GM12878 (cell line): ENCODE measurements at regions not wholly inside any gene's neighbourhood (a gene's known extent, or its start where the extent isn't known, plus 50 kb on each side); places are given as distances from the start of the nearest gene placed in this dataset.

Experiments
- ATAC-seq: fragments of 200-7000 bp; cut with Tn5 transposase; 3 replicates; pipeline ENCODE4 v1.9.1; 2020; ENCODE audit warnings: mild to moderate bottlenecking, moderate library complexity
- BruUV-seq: library from RNA; stranded (reverse); fragments of 400-500 nt; replicated peaks from 2 replicates; lab custom pipeline; 2021; lab: Mats Ljungman, UMichigan
- CTCF ChIA-PET: fragments of 300-600 bp; sonication (Branson Sonifier 250); formaldehyde crosslinking; extraction: SDS; loops from one replicate; lab custom pipeline; 2021; ENCODE audit warnings: inconsistent platforms; lab: Yijun Ruan, JAX
- POLR2A ChIA-PET: fragments of 350-600 bp; formaldehyde crosslinking; extraction: SDS; loops from one replicate; lab custom pipeline; 2021; ENCODE audit warnings: inconsistent platforms; lab: Charles Lee
- RAD21 ChIA-PET: fragments of 300-600 bp; sonication (Branson Sonifier 250); formaldehyde crosslinking; loops from one replicate; lab custom pipeline; 2023; ENCODE audit warnings: antibody characterized with exemption; ENCODE audit not compliant: unreplicated experiment; lab: Charles Lee
- SMC1A ChIA-PET: fragments of 300-600 bp; sonication (Branson Sonifier 250); formaldehyde crosslinking; loops from one replicate; lab custom pipeline; 2023; ENCODE audit not compliant: unreplicated experiment, uncharacterized antibody; lab: Charles Lee
- DNase-seq: peaks from one replicate; pipeline ENCODE4 v3.0.0-alpha.2; 2011; ENCODE audit warnings: low read depth, low spot score
- FAIRE-seq: peaks from 3 replicates; lab custom pipeline; 2011; peaks lifted over from hg19 to GRCh38; lab: Jason Lieb, UNC
- H2AFZ ChIP-seq: 2 replicates; pipeline ENCODE4 v1.6.0; 2011; ENCODE audit warnings: low read depth, low read length, control low read depth; ENCODE audit not compliant: control insufficient read depth
- H3K27ac ChIP-seq: 2 replicates; pipeline ENCODE4 v1.5.1; 2011; ENCODE audit warnings: control low read depth; ENCODE audit not compliant: control insufficient read depth, insufficient read depth
- H3K27me3 ChIP-seq, 2 experiments: replicated peaks in 1 of 2; 2 replicates each; pipeline versions ENCODE4 v1.6.0 to v1.6.1; 2011; ENCODE audit warnings: low read length in 1 of 2; ENCODE audit not compliant: control insufficient read depth in 2 of 2, insufficient read depth in 2 of 2
- H3K36me3 ChIP-seq, 2 experiments: 2 replicates each; pipeline ENCODE4 v1.5.1; 2011; ENCODE audit warnings: low read length in 1 of 2; ENCODE audit not compliant: control insufficient read depth in 2 of 2, insufficient read depth in 2 of 2
- H3K4me1 ChIP-seq: 2 replicates; pipeline ENCODE4 v1.6.1; 2011; ENCODE audit warnings: mild to moderate bottlenecking, low read length, moderate library complexity, mixed read lengths; ENCODE audit not compliant: control insufficient read depth, insufficient read depth
- H3K4me2 ChIP-seq: 2 replicates; pipeline ENCODE4 v1.6.0; 2011; ENCODE audit warnings: control low read depth; ENCODE audit not compliant: control insufficient read depth, insufficient read depth
- H3K4me3 ChIP-seq: fragments of 200-600 bp; sonication (generic); 2 replicates; pipeline ENCODE4 v1.5.1; 2016
- H3K79me2 ChIP-seq: 2 replicates; pipeline ENCODE4 v1.6.0; 2011; ENCODE audit warnings: low read length; ENCODE audit not compliant: control insufficient read depth, insufficient read depth
- H3K9ac ChIP-seq: 2 replicates; pipeline ENCODE4 v1.8.0; 2011; ENCODE audit warnings: low read length, control low read depth, mixed read lengths; ENCODE audit not compliant: control insufficient read depth, insufficient read depth
- H3K9me3 ChIP-seq: replicated peaks from 3 replicates; pipeline ENCODE4 v1.5.1; 2011; ENCODE audit warnings: mild to moderate bottlenecking, low read length; ENCODE audit not compliant: control insufficient read depth, insufficient read depth
- H4K20me1 ChIP-seq: 2 replicates; pipeline ENCODE4 v1.6.0; 2011; ENCODE audit not compliant: control insufficient read depth, insufficient read depth
- BACH1 ChIP-seq: fragments of 450-650 bp; IDR thresholded peaks from 2 replicates; pipeline ENCODE4 v1.6.1; 2017; ENCODE audit warnings: mild to moderate bottlenecking, borderline replicate concordance
- CBX3 ChIP-seq: fragments of 200-600 bp; sonication (generic); IDR thresholded peaks from 2 replicates; pipeline ENCODE4 v1.6.1; 2016; ENCODE audit warnings: low read depth, borderline replicate concordance
- CBX5 ChIP-seq: sonication (generic); IDR thresholded peaks from 2 replicates; pipeline ENCODE4 v1.6.1; 2016; ENCODE audit warnings: low read depth, moderate library complexity, mild to moderate bottlenecking, inconsistent platforms
- CHD1 ChIP-seq: IDR thresholded peaks from 2 replicates; pipeline ENCODE4 v1.6.1; 2012; ENCODE audit warnings: low read depth, low read length, improper control_type of control experiment
- HDAC6 ChIP-seq: fragments of 200-600 bp; sonication (generic); IDR thresholded peaks from one replicate; pipeline ENCODE4 v1.8.0; 2017; ENCODE audit warnings: antibody characterized with exemption; ENCODE audit not compliant: unreplicated experiment
- MEF2A ChIP-seq: IDR thresholded peaks from 2 replicates; pipeline ENCODE4 v1.6.1; 2011; ENCODE audit warnings: low read depth, mild to moderate bottlenecking, low read length, moderate library complexity; ENCODE audit not compliant: insufficient read depth
- MEF2B ChIP-seq: fragments of 450-650 bp; IDR thresholded peaks from 2 replicates; pipeline ENCODE4 v1.6.1; 2018; ENCODE audit warnings: mild to moderate bottlenecking, moderate library complexity; ENCODE audit not compliant: partially characterized antibody, poor library complexity, severe bottlenecking
- MTA3 ChIP-seq: IDR thresholded peaks from 2 replicates; pipeline ENCODE4 v1.6.1; 2012; ENCODE audit warnings: low read length, inconsistent platforms, borderline replicate concordance
- NBN ChIP-seq: fragments of 450-650 bp; IDR thresholded peaks from 2 replicates; pipeline ENCODE4 v1.6.1; 2016
- NFIC ChIP-seq: IDR thresholded peaks from 2 replicates; pipeline ENCODE4 v1.6.1; 2012; ENCODE audit warnings: low read depth, mild to moderate bottlenecking, inconsistent platforms, low read length, moderate library complexity
- NFXL1 ChIP-seq: fragments of 450-650 bp; IDR thresholded peaks from 2 replicates; pipeline ENCODE4 v1.6.1; 2017; ENCODE audit warnings: antibody characterized with exemption, mild to moderate bottlenecking, borderline replicate concordance
- PML ChIP-seq: IDR thresholded peaks from 2 replicates; pipeline ENCODE4 v1.6.1; 2012; ENCODE audit warnings: low read length, inconsistent platforms
- SP1 ChIP-seq: IDR thresholded peaks from one replicate; pipeline ENCODE4 v1.6.1; 2011; ENCODE audit warnings: low read depth, low read length
- SUZ12 ChIP-seq: fragments of 200-600 bp; sonication (generic); IDR thresholded peaks from one replicate; pipeline ENCODE4 v1.6.1; 2018; ENCODE audit warnings: antibody characterized with exemption, mild to moderate bottlenecking; ENCODE audit not compliant: unreplicated experiment
- TCF7 ChIP-seq: IDR thresholded peaks from 2 replicates; pipeline ENCODE4 v1.6.1; 2014; ENCODE audit warnings: antibody characterized with exemption, borderline replicate concordance
- ZNF384 ChIP-seq: IDR thresholded peaks from 2 replicates; pipeline ENCODE4 v1.6.1; 2012; ENCODE audit warnings: low read depth, mild to moderate bottlenecking, low read length, improper control_type of control experiment, borderline replicate concordance
- WGBS: methylation state at CpG from one replicate; pipeline ENCODE4 v1.1.6; 2016; ENCODE audit warnings: low lambda C conversion rate; ENCODE audit not compliant: insufficient replicate concordance, insufficient coverage; ENCODE audit errors: missing lambda C conversion rate; 5-methylcytosine and 5-hydroxymethylcytosine counted together
- in situ Hi-C: fragments of 300-500 bp; cut with MboI; formaldehyde crosslinking; loops from 9 replicates; pipeline ENCODE4 v1.14.3; 2018; ENCODE audit warnings: mixed read lengths
- intact Hi-C: fragments of 100-400 bp; cut with micrococcal nuclease; formaldehyde crosslinking; loops from one replicate; pipeline ENCODE4 v1.14.2; 2022; ENCODE audit not compliant: unreplicated experiment
- TF ChIP-seq, protein P1 (sequence below): IDR thresholded peaks from 2 replicates; pipeline ENCODE4 v1.6.1; 2012; ENCODE audit warnings: low read depth, low read length, improper control_type of control experiment
- TF ChIP-seq, protein P2 (sequence below): fragments of 450-650 bp; IDR thresholded peaks from 2 replicates; pipeline ENCODE4 v1.6.1; 2016; ENCODE audit warnings: mild to moderate bottlenecking, moderate library complexity, borderline replicate concordance

GRCh38 chr10:6977398-6978186 lies 397.5 kb upstream of the PRKCQ start:
- intact Hi-C loops = loop anchor here (1.0 kb wide), 1 partner anchor 59 kb away; no protein-coding TSS in a partner anchor
- no peak overlapping the region for H2AFZ ChIP-seq
- no peak overlapping the region for H3K9ac ChIP-seq
- peaks cover 0 to 5% of the 10 kb centered on the region in 2 experiments; a peak in 2 of 4 replicates for H3K27me3 ChIP-seq
- no peak overlapping the region for H3K4me2 ChIP-seq
- H3K27ac ChIP-seq = no peak overlapping the region
- no peaks in the 10 kb centered on the region for H3K9me3 ChIP-seq
- H3K4me3 ChIP-seq = no peak overlapping the region
- ChIA-PET CTCF (interaction anchor here (0.9 to 6.1 kb wide), 4 partner anchors 23 to 58 kb away, joined by 3 to 49 read pairs (median 6); no protein-coding TSS in a partner anchor), RAD21 (interaction anchor here (2.4 kb wide), 1 partner anchor 57 kb away, joined by 7 read pairs; no protein-coding TSS in a partner anchor), SMC1A (interaction anchor here (0.7 to 1.4 kb wide), 7 partner anchors 38 to 63 kb away, joined by 3 to 9 read pairs (median 3); no protein-coding TSS in a partner anchor)
- ATAC-seq (no peak), FAIRE-seq (no peak), DNase-seq (no peak)
- no peaks in the 10 kb centered on the region for H3K79me2 ChIP-seq
- no peaks in the 10 kb centered on the region for H3K4me1 ChIP-seq
- BruUV-seq = no TSS peak
- no peaks in the 10 kb centered on the region for H3K36me3 ChIP-seq
- H4K20me1 ChIP-seq = no peaks in the 10 kb centered on the region
- WGBS = 39% methylated on average over 12 of the region's 12 CpGs
- in situ Hi-C loops = no loop called here
- TF ChIP-seq CBX5 = no peak
- no peak for TF ChIP-seq BACH1
- TF ChIP-seq, protein P1, sequence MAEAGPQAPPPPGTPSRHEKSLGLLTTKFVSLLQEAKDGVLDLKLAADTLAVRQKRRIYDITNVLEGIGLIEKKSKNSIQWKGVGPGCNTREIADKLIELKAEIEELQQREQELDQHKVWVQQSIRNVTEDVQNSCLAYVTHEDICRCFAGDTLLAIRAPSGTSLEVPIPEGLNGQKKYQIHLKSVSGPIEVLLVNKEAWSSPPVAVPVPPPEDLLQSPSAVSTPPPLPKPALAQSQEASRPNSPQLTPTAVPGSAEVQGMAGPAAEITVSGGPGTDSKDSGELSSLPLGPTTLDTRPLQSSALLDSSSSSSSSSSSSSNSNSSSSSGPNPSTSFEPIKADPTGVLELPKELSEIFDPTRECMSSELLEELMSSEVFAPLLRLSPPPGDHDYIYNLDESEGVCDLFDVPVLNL = no peak
- TF ChIP-seq TCF7 = no peak
- TF ChIP-seq, protein P2, sequence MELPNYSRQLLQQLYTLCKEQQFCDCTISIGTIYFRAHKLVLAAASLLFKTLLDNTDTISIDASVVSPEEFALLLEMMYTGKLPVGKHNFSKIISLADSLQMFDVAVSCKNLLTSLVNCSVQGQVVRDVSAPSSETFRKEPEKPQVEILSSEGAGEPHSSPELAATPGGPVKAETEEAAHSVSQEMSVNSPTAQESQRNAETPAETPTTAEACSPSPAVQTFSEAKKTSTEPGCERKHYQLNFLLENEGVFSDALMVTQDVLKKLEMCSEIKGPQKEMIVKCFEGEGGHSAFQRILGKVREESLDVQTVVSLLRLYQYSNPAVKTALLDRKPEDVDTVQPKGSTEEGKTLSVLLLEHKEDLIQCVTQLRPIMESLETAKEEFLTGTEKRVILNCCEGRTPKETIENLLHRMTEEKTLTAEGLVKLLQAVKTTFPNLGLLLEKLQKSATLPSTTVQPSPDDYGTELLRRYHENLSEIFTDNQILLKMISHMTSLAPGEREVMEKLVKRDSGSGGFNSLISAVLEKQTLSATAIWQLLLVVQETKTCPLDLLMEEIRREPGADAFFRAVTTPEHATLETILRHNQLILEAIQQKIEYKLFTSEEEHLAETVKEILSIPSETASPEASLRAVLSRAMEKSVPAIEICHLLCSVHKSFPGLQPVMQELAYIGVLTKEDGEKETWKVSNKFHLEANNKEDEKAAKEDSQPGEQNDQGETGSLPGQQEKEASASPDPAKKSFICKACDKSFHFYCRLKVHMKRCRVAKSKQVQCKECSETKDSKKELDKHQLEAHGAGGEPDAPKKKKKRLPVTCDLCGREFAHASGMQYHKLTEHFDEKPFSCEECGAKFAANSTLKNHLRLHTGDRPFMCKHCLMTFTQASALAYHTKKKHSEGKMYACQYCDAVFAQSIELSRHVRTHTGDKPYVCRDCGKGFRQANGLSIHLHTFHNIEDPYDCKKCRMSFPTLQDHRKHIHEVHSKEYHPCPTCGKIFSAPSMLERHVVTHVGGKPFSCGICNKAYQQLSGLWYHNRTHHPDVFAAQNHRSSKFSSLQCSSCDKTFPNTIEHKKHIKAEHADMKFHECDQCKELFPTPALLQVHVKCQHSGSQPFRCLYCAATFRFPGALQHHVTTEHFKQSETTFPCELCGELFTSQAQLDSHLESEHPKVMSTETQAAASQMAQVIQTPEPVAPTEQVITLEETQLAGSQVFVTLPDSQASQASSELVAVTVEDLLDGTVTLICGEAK = no peak
- TF ChIP-seq MTA3 = no peak
- TF ChIP-seq NFIC = no peak
- TF ChIP-seq SP1 = no peak
- no peak for TF ChIP-seq HDAC6
- no peak for TF ChIP-seq PML
- no peak for TF ChIP-seq ZNF384
- TF ChIP-seq CHD1 = no peak
- no peak for TF ChIP-seq NFXL1
- no peak for TF ChIP-seq CBX3
- no peak for TF ChIP-seq MEF2A
- TF ChIP-seq NBN = no peak
- no peak for TF ChIP-seq MEF2B
- no peak for TF ChIP-seq SUZ12
- TF ChIP-seq, all 136 proteins: peak for 0
- POLR2A ChIA-PET = no interaction called here
